Choroid plexus epithelial cell (primary cell): ENCODE measurements at regions not wholly inside any gene's neighbourhood (a gene's known extent, or its start where the extent isn't known, plus 50 kb on each side); places are given as distances from the start of the nearest gene placed in this dataset.
A peak's percentile ranks its signal among the peaks of the same experiment; 100 is the strongest.
"Not testable (repeated sequence)": the region's sequence is repeated elsewhere in the genome, so short reads cannot be mapped to it uniquely, and the experiment has no call there.

Experiments
- DNase-seq: peaks from one replicate; pipeline ENCODE4 v3.0.0-alpha.2; 2010; ENCODE audit warnings: low read depth
- H3K4me3 ChIP-seq: 2 replicates; pipeline ENCODE4 v1.5.1; 2011; ENCODE audit warnings: low read depth, mild to moderate bottlenecking, control low read depth, low read length, moderate library complexity
- CTCF ChIP-seq: conservative IDR thresholded peaks from 2 replicates; pipeline ENCODE4 v1.5.1; 2011; ENCODE audit warnings: low read depth, mild to moderate bottlenecking, control low read depth, inconsistent platforms, low read length, moderate library complexity

- DNase-seq, result no peak
- H3K4me3 ChIP-seq, result no peak overlapping the region
- TF ChIP-seq CTCF, result no peak
These were observed 506.2 kb upstream of the SLC35B3 start for GRCh38 chr6:8941577-8941976.

- H3K4me3 ChIP-seq, result no peak overlapping the region
- DNase-seq, result peak; percentile 10
These were observed 505.0 kb upstream of the SLC35B3 start for GRCh38 chr6:8940356-8940755.

DNA sequence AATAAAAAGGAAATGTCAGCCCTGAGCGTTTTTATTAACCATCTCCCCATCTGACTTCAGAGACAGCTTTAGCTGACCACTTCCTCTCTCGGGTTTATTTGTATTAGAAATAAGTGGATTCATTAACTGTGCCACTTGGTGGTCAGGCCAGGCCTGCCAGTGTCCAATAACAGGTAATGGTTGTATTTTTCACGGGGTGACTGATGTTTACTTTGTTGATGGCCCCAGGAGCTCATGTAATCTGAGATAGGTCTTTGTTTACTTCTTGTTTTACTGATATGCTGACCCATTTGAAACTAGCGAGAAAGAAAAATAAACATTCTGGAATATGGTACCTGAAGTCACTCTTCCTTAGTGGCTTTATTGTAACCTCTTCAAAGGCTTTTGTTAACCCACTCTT lies 504.3 kb upstream of the SLC35B3 start:
- TF ChIP-seq CTCF, result no peak
- DNase-seq, result peak; percentile 6
- H3K4me3 ChIP-seq, result no peak overlapping the region

More at GRCh38 chr6:8940356-8940755, 505.0 kb upstream of the SLC35B3 start:
- no peak for TF ChIP-seq CTCF

- DNase-seq, result no peak
- TF ChIP-seq CTCF, result no peak
- H3K4me3 ChIP-seq, result no peak overlapping the region
These were observed 499.0 kb upstream of the SLC35B3 start for GRCh38 chr6:8934318-8934717.

GRCh38 chr6:8930009-8930408 lies 494.7 kb upstream of the SLC35B3 start:
- TF ChIP-seq CTCF, result no peak
- DNase-seq, result no peak
- H3K4me3 ChIP-seq, result no peak overlapping the region

DNA sequence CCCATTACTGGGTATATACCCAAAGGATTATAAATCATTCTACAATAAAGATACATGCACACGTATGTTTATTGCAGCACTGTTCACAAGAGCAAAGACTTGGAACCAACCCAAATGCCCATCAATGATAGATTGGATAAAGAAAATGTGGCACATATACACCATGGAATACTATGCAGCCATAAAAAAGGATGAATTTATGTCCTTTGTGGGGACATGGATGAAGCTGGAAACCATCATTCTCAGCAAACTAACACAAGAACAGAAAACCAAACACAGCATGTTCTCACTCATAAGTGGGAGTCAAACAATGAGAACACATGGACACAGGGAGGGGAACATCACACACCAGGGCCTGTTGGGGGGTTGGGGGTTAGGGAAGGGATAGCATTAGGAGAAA lies 484.9 kb upstream of the SLC35B3 start:
- not testable (repeated sequence) for DNase-seq, H3K4me3 ChIP-seq

- no peak overlapping the region for H3K4me3 ChIP-seq
- DNase-seq, result no peak
- no peak for TF ChIP-seq CTCF
These were observed 482.9 kb upstream of the SLC35B3 start for GRCh38 chr6:8918196-8918595.

DNA sequence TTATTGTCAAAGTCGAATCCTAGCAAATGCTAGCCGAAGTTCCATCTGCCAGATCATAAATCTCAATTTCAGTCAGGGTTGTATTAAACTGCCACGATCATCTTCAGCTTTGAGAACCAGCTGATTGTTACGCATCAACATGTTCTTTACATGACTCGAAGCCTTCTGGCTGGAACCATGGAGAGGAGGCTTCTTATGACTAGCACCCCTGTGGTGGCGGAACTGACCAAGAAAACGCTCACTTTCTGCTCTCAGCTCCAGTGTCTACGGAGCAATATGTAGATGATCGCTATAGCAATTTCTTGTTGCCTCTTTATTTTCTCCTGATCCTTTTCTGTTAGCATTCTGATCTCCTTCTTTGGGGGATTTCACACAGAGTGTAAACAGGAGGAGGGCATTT lies 479.4 kb upstream of the SLC35B3 start:
- no peak overlapping the region for H3K4me3 ChIP-seq
- DNase-seq, result no peak
- no peak for TF ChIP-seq CTCF
